CD14-positive monocyte (primary cell): ENCODE measurements at regions not wholly inside any gene's neighbourhood (a gene's known extent, or its start where the extent isn't known, plus 50 kb on each side); places are given as distances from the start of the nearest gene placed in this dataset.

ENCODE experiments used
- DNase-seq, 3 donors: peaks; one replicate each; pipeline ENCODE4 v3.0.0-alpha.2; 2011 to 2022
- H2AFZ ChIP-seq: 2 replicates; pipeline ENCODE4 v1.6.0; 2012; ENCODE audit warnings: mild to moderate bottlenecking, low read depth, low read length, inconsistent platforms; ENCODE audit not compliant: insufficient read depth, poor library complexity, severe bottlenecking
- H3K27ac ChIP-seq, 2 donors: 1 replicate in 1 of 2; 2 replicates in 1 of 2; pipeline ENCODE4 v1.5.1; 2012 to 2013; ENCODE audit warnings: low read length in 2 of 2, control low read depth in 1 of 2, inconsistent platforms in 1 of 2, low read depth in 1 of 2, mild to moderate bottlenecking in 1 of 2
- H3K27me3 ChIP-seq, 2 donors: one replicate each; pipeline versions ENCODE4 v1.6.0 to v1.6.1; 2011 to 2013; ENCODE audit warnings: low read length in 2 of 2; ENCODE audit not compliant: control insufficient read depth in 2 of 2, insufficient read depth in 2 of 2
- H3K36me3 ChIP-seq, 2 donors: replicated peaks in 1 of 2; 1 replicate in 1 of 2; 2 replicates in 1 of 2; pipeline versions ENCODE4 v1.5.1 to v1.6.1; 2012 to 2013; ENCODE audit warnings: low read length in 2 of 2, control low read depth in 1 of 2, inconsistent platforms in 1 of 2, mild to moderate bottlenecking in 1 of 2; ENCODE audit not compliant: insufficient read depth in 2 of 2, control insufficient read depth in 1 of 2
- H3K4me1 ChIP-seq, 2 donors: 1 replicate in 1 of 2; 2 replicates in 1 of 2; pipeline versions ENCODE4 v1.5.1 to v1.6.1; 2012 to 2013; ENCODE audit warnings: low read length in 2 of 2, control low read depth in 1 of 2, inconsistent platforms in 1 of 2, mild to moderate bottlenecking in 1 of 2, moderate library complexity in 1 of 2; ENCODE audit not compliant: insufficient read depth in 2 of 2, control insufficient read depth in 1 of 2
- H3K4me2 ChIP-seq: replicated peaks from 2 replicates; pipeline ENCODE3; 2012; ENCODE audit warnings: low read length, moderate library complexity, mild to moderate bottlenecking; ENCODE audit not compliant: poor library complexity, severe bottlenecking; ENCODE audit errors: extremely low read depth
- H3K4me3 ChIP-seq, 3 experiments: fragments of 200-600 bp in 1 of 3; sonication (generic) in 1 of 3; replicated peaks in 1 of 3; 1 replicate in 2 of 3; 2 replicates in 1 of 3; pipeline ENCODE4 v1.5.1; 2011 to 2013; ENCODE audit warnings: low read length in 3 of 3, mild to moderate bottlenecking in 3 of 3, control low read depth in 2 of 3, low read depth in 2 of 3, inconsistent platforms in 1 of 3, moderate library complexity in 1 of 3
- H3K79me2 ChIP-seq: 2 replicates; pipeline ENCODE4 v1.6.0; 2012; ENCODE audit warnings: mild to moderate bottlenecking, control low read depth, inconsistent platforms, low read length, moderate library complexity; ENCODE audit not compliant: insufficient read depth
- H3K9ac ChIP-seq: 2 replicates; pipeline ENCODE4 v1.6.0; 2017; ENCODE audit warnings: low read length, mild to moderate bottlenecking; ENCODE audit not compliant: insufficient read depth, poor library complexity, severe bottlenecking
- H3K9me3 ChIP-seq, 2 donors: replicated peaks in 1 of 2; 1 replicate in 1 of 2; 2 replicates in 1 of 2; pipeline versions ENCODE4 v1.5.1 to v1.6.1; 2012 to 2013; ENCODE audit warnings: low read length in 2 of 2, control low read depth in 1 of 2; ENCODE audit not compliant: control insufficient read depth in 1 of 2, insufficient read depth in 1 of 2
- H4K20me1 ChIP-seq: 2 replicates; pipeline ENCODE4 v1.6.0; 2012; ENCODE audit warnings: mild to moderate bottlenecking, low read length, control low read depth, moderate library complexity; ENCODE audit not compliant: insufficient read depth
- H3K27ac Mint-ChIP-seq, 7 donors: one replicate each; pipeline ENCODE4 v1.8.0; 2020; ENCODE audit warnings: mild to moderate bottlenecking in 7 of 7, mixed read lengths in 7 of 7, moderate library complexity in 6 of 7, inconsistent platforms in 2 of 7
- H3K27me3 Mint-ChIP-seq, 3 donors: one replicate each; pipeline ENCODE4 v1.8.0; 2021 to 2022; ENCODE audit warnings: low read depth in 3 of 3, mild to moderate bottlenecking in 3 of 3, mixed read lengths in 3 of 3, moderate library complexity in 3 of 3, inconsistent platforms in 1 of 3
- H3K36me3 Mint-ChIP-seq, 2 donors: one replicate each; pipeline ENCODE4 v1.8.0; 2020; ENCODE audit warnings: mixed read lengths in 2 of 2, inconsistent platforms in 1 of 2, mild to moderate bottlenecking in 1 of 2
- H3K4me1 Mint-ChIP-seq: one replicate; pipeline ENCODE4 v1.8.0; 2020; ENCODE audit warnings: mild to moderate bottlenecking, mixed read lengths
- H3K4me3 Mint-ChIP-seq, 2 donors: one replicate each; pipeline ENCODE4 v1.8.0; 2020; ENCODE audit warnings: mild to moderate bottlenecking in 2 of 2, mixed read lengths in 2 of 2, moderate library complexity in 1 of 2
- H3K9me3 Mint-ChIP-seq, 7 donors: one replicate each; pipeline ENCODE4 v1.8.0; 2020 to 2022; ENCODE audit warnings: mixed read lengths in 7 of 7, mild to moderate bottlenecking in 6 of 7, moderate library complexity in 6 of 7, inconsistent platforms in 2 of 7
- CTCF ChIP-seq: fragments of 200-600 bp; IDR thresholded peaks from one replicate; pipeline ENCODE4 v1.8.0; 2022; ENCODE audit warnings: antibody characterized with exemption, mild to moderate bottlenecking
- WGBS: methylation state at CpG from one replicate; pipeline ENCODE4 v1.1.5; 2013; ENCODE audit warnings: missing lambda C conversion rate; ENCODE audit not compliant: insufficient coverage; 5-methylcytosine and 5-hydroxymethylcytosine counted together
- intact Hi-C, 2 donors: fragments of 100-400 bp; cut with micrococcal nuclease; formaldehyde crosslinking; loops; one replicate each; pipeline versions ENCODE4 v1.15.0 to v1.15.1; 2023

GRCh38 chr10:120067427-120067826 is 174.9 kb downstream of the SEC23IP start:
- H3K9me3 Mint-ChIP-seq: peaks cover 1 to 11% (median 7%) of the 10 kb centered on the region in 7 donors
- no peak overlapping the region for H2AFZ ChIP-seq
- no peaks in the 10 kb centered on the region for H3K36me3 ChIP-seq
- no peaks in the 10 kb centered on the region for H3K79me2 ChIP-seq
- intact Hi-C loops: no loop called here
- H3K27ac ChIP-seq: no peak overlapping the region
- no peak overlapping the region for H3K27ac Mint-ChIP-seq
- H3K9ac ChIP-seq: no peak overlapping the region
- H3K9me3 ChIP-seq: peaks cover 0 to 3% of the 10 kb centered on the region in 2 donors
- no peaks in the 10 kb centered on the region for H4K20me1 ChIP-seq
- H3K27me3 ChIP-seq: no peaks in the 10 kb centered on the region
- no peak overlapping the region for H3K4me3 ChIP-seq
- no peaks in the 10 kb centered on the region for H3K4me1 ChIP-seq
- H3K27me3 Mint-ChIP-seq: peaks cover 0 to 2% (median 2%) of the 10 kb centered on the region in 3 donors
- H3K4me3 Mint-ChIP-seq: no peak overlapping the region
- WGBS: no CpG with 5 or more reads among the region's 2 CpGs
- no peaks in the 10 kb centered on the region for H3K36me3 Mint-ChIP-seq
- no peak for DNase-seq
- H3K4me2 ChIP-seq: no peak overlapping the region
- TF ChIP-seq CTCF: no peak
- H3K4me1 Mint-ChIP-seq: no peaks in the 10 kb centered on the region

- no peak overlapping the region for H2AFZ ChIP-seq
- Mint-ChIP-seq H3K9me3 (peaks cover 1 to 16% (median 7%) of the 10 kb centered on the region in 7 donors), H3K4me1 (no peaks in the 10 kb centered on the region), H3K36me3 (no peaks in the 10 kb centered on the region), H3K27me3 (peaks cover 0 to 5% (median 2%) of the 10 kb centered on the region in 3 donors), H3K27ac (no peak overlapping the region), H3K4me3 (no peak overlapping the region)
- no peak for TF ChIP-seq CTCF
- no peaks in the 10 kb centered on the region for H3K27me3 ChIP-seq
- H3K27ac ChIP-seq: no peak overlapping the region
- peaks cover 0 to 3% of the 10 kb centered on the region in 2 donors for H3K9me3 ChIP-seq
- no peaks in the 10 kb centered on the region for H3K4me1 ChIP-seq
- no peaks in the 10 kb centered on the region for H4K20me1 ChIP-seq
- WGBS: 36% methylated on average over 2 of the region's 3 CpGs
- no peak for DNase-seq
- H3K4me3 ChIP-seq: no peak overlapping the region
- intact Hi-C loops: no loop called here
- no peaks in the 10 kb centered on the region for H3K79me2 ChIP-seq
- H3K4me2 ChIP-seq: no peak overlapping the region
- no peaks in the 10 kb centered on the region for H3K36me3 ChIP-seq
- no peak overlapping the region for H3K9ac ChIP-seq
Measured at GRCh38 chr10:120069700-120070099, 177.2 kb downstream of the SEC23IP start.
